ENCODE measurements at regions not wholly inside any gene's neighbourhood (a gene's known extent, or its start where the extent isn't known, plus 50 kb on each side); places are given as distances from the start of the nearest gene placed in this dataset.

- no peaks in the 10 kb centered on the region for H3K36me3 Mint-ChIP-seq (ENCODE audit: unreplicated experiment)
Observed at GRCh38 chr1:113244112-113244820, 146.0 kb upstream of the MAGI3 start.

GRCh38 chr1:113245252-113245651 lies 145.1 kb upstream of the MAGI3 start:
- Mint-ChIP-seq H3K4me1 (ENCODE audit: unreplicated experiment) (no peaks in the 10 kb centered on the region), H3K9me3 (ENCODE audit: unreplicated experiment) (no peaks in the 10 kb centered on the region), H3K27me3 (ENCODE audit: unreplicated experiment) (peaks cover 28% of the 10 kb centered on the region), H3K4me3 (ENCODE audit: unreplicated experiment) (no peak overlapping the region), H3K27ac (ENCODE audit: unreplicated experiment) (no peak overlapping the region), H3K36me3 (ENCODE audit: unreplicated experiment) (no peaks in the 10 kb centered on the region)
- TF ChIP-seq CTCF (IDR thresholded peaks at IDR 0.05) = no peak
- DNase-seq (ENCODE audit: extremely low spot score, unreplicated experiment) = no peak

More at GRCh38 chr1:113244112-113244820, 146.0 kb upstream of the MAGI3 start:
- H3K27ac Mint-ChIP-seq (ENCODE audit: unreplicated experiment) = no peak overlapping the region
- no peak for TF ChIP-seq CTCF (IDR thresholded peaks at IDR 0.05)
- H3K9me3 Mint-ChIP-seq (ENCODE audit: unreplicated experiment) = no peaks in the 10 kb centered on the region
- no peaks in the 10 kb centered on the region for H3K4me1 Mint-ChIP-seq (ENCODE audit: unreplicated experiment)
- no peak for DNase-seq (ENCODE audit: extremely low spot score, unreplicated experiment)
- no peak overlapping the region for H3K4me3 Mint-ChIP-seq (ENCODE audit: unreplicated experiment)
- H3K27me3 Mint-ChIP-seq (ENCODE audit: unreplicated experiment) = peaks cover 30% of the 10 kb centered on the region

- Mint-ChIP-seq H3K36me3 (ENCODE audit: unreplicated experiment) (no peaks in the 10 kb centered on the region), H3K27ac (ENCODE audit: unreplicated experiment) (no peak overlapping the region), H3K4me3 (ENCODE audit: unreplicated experiment) (no peak overlapping the region), H3K4me1 (ENCODE audit: unreplicated experiment) (no peaks in the 10 kb centered on the region), H3K9me3 (ENCODE audit: unreplicated experiment) (no peaks in the 10 kb centered on the region), H3K27me3 (ENCODE audit: unreplicated experiment) (peaks cover 27% of the 10 kb centered on the region)
- DNase-seq (ENCODE audit: extremely low spot score, unreplicated experiment) = no peak
- no peak for TF ChIP-seq CTCF (IDR thresholded peaks at IDR 0.05)
Observed at GRCh38 chr1:113246929-113247328, 143.4 kb upstream of the MAGI3 start.

GRCh38 chr1:113247355-113247754 lies 143.0 kb upstream of the MAGI3 start:
- H3K4me3 Mint-ChIP-seq (ENCODE audit: unreplicated experiment) = no peak overlapping the region
- no peak for TF ChIP-seq CTCF (IDR thresholded peaks at IDR 0.05)
- H3K9me3 Mint-ChIP-seq (ENCODE audit: unreplicated experiment) = no peaks in the 10 kb centered on the region
- H3K4me1 Mint-ChIP-seq (ENCODE audit: unreplicated experiment) = no peaks in the 10 kb centered on the region
- no peaks in the 10 kb centered on the region for H3K36me3 Mint-ChIP-seq (ENCODE audit: unreplicated experiment)
- peaks cover 31% of the 10 kb centered on the region for H3K27me3 Mint-ChIP-seq (ENCODE audit: unreplicated experiment)
- H3K27ac Mint-ChIP-seq (ENCODE audit: unreplicated experiment) = no peak overlapping the region
- DNase-seq (ENCODE audit: extremely low spot score, unreplicated experiment) = no peak

GRCh38 chr1:113247782-113248181 lies 142.5 kb upstream of the MAGI3 start:
- no peaks in the 10 kb centered on the region for H3K36me3 Mint-ChIP-seq (ENCODE audit: unreplicated experiment)
- no peak for TF ChIP-seq CTCF (IDR thresholded peaks at IDR 0.05)
- H3K4me3 Mint-ChIP-seq (ENCODE audit: unreplicated experiment) = no peak overlapping the region
- no peaks in the 10 kb centered on the region for H3K9me3 Mint-ChIP-seq (ENCODE audit: unreplicated experiment)
- peaks cover 31% of the 10 kb centered on the region for H3K27me3 Mint-ChIP-seq (ENCODE audit: unreplicated experiment)
- DNase-seq (ENCODE audit: extremely low spot score, unreplicated experiment) = no peak
- H3K27ac Mint-ChIP-seq (ENCODE audit: unreplicated experiment) = no peak overlapping the region
- H3K4me1 Mint-ChIP-seq (ENCODE audit: unreplicated experiment) = no peaks in the 10 kb centered on the region

All from osteocyte (in vitro differentiated cells).